GM12872 (cell line): ENCODE measurements at regions not wholly inside any gene's neighbourhood (a gene's known extent, or its start where the extent isn't known, plus 50 kb on each side); places are given as distances from the start of the nearest gene placed in this dataset.

Source experiments
- TF ChIP-seq, protein P1 (sequence below): IDR thresholded peaks from 3 replicates; pipeline ENCODE4 v1.5.1; 2011; ENCODE audit warnings: low read depth, mild to moderate bottlenecking, low read length, moderate library complexity; ENCODE audit not compliant: insufficient read depth

DNA sequence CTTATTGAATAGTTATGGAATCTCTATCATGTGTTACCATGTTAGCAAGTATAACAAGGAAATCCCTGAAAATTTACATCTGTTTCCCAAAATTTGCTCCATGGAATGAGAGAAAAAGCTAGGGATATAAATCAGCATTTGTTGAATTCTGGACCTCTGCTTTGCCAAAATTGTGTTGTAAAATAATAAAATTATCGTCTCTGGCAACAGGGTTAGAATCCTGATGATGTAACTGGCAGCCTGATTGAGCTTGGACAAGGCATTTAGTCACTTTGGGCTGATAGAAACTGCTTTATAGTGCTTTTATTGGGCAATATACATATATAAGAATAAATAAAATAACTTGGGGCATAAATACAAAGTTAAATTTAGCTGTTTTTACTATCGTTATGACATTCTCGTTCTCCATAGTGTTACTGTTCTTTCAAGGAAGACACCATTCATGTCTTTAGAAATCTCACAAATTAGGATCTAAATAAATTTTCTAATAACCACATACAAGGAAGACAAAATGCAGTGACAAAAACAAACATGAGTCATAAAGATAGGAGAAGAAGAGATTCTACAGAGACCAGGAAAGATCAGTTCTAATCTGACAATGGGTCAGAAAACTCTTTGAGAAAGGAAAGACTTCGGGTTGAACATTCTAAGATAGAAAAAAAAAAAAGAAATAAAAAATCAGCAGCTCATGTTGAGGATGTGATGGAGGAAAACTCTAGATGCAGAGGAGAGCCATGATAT, 145.0 kb upstream of the CDH10 start:
- TF ChIP-seq, protein P1, sequence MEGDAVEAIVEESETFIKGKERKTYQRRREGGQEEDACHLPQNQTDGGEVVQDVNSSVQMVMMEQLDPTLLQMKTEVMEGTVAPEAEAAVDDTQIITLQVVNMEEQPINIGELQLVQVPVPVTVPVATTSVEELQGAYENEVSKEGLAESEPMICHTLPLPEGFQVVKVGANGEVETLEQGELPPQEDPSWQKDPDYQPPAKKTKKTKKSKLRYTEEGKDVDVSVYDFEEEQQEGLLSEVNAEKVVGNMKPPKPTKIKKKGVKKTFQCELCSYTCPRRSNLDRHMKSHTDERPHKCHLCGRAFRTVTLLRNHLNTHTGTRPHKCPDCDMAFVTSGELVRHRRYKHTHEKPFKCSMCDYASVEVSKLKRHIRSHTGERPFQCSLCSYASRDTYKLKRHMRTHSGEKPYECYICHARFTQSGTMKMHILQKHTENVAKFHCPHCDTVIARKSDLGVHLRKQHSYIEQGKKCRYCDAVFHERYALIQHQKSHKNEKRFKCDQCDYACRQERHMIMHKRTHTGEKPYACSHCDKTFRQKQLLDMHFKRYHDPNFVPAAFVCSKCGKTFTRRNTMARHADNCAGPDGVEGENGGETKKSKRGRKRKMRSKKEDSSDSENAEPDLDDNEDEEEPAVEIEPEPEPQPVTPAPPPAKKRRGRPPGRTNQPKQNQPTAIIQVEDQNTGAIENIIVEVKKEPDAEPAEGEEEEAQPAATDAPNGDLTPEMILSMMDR = no peak

- TF ChIP-seq, protein P1 = no peak
Measured at GRCh38 chr5:24788829-24789514, 144.2 kb upstream of the CDH10 start.

GRCh38 chr5:24786108-24786507, 141.3 kb upstream of the CDH10 start:
- TF ChIP-seq, protein P1 = no peak

- TF ChIP-seq, protein P1 = no peak
Measured at GRCh38 chr5:24783596-24783995, 138.8 kb upstream of the CDH10 start.

- TF ChIP-seq, protein P1 = no peak
Measured at GRCh38 chr5:24777392-24777791, 132.6 kb upstream of the CDH10 start.

GRCh38 chr5:24773261-24773660, 128.5 kb upstream of the CDH10 start:
- TF ChIP-seq, protein P1 = no peak

- TF ChIP-seq, protein P1 = no peak
Measured at GRCh38 chr5:24767086-24767485, 122.3 kb upstream of the CDH10 start.
